ENCODE measurements at regions not wholly inside any gene's neighbourhood (a gene's known extent, or its start where the extent isn't known, plus 50 kb on each side); places are given as distances from the start of the nearest gene placed in this dataset.

DNA sequence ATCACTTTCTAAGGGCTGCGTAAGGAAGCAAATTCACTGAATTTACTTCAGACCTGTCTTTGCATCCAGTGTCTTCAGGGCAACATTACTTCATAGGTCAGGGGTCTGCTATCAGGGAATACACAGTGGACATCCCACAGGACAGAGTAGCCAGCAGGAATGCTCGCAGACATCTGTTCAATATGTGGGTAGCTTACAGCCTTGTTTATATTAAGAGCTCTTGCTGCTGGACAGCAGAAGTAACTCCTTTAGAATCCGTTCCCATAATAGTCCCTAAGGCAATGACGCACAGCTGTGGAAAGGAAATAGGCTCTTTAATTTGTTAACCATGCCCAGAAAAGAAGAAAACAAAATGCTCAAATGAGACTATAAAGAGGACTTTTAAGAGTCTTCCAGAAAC, 198.7 kb downstream of the MOXD1 start (continued):
- no peak for TF ChIP-seq YY1 (IDR thresholded peaks at IDR 0.05; ENCODE audit: extremely low read depth, insufficient replicate concordance, low read depth, low read length)
- TF ChIP-seq, protein P1, sequence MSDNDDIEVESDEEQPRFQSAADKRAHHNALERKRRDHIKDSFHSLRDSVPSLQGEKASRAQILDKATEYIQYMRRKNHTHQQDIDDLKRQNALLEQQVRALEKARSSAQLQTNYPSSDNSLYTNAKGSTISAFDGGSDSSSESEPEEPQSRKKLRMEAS (IDR thresholded peaks at IDR 0.05), result no peak
- TF ChIP-seq FOSL1 (IDR thresholded peaks at IDR 0.05; ENCODE audit: low read depth), result no peak
- TF ChIP-seq, protein P2, sequence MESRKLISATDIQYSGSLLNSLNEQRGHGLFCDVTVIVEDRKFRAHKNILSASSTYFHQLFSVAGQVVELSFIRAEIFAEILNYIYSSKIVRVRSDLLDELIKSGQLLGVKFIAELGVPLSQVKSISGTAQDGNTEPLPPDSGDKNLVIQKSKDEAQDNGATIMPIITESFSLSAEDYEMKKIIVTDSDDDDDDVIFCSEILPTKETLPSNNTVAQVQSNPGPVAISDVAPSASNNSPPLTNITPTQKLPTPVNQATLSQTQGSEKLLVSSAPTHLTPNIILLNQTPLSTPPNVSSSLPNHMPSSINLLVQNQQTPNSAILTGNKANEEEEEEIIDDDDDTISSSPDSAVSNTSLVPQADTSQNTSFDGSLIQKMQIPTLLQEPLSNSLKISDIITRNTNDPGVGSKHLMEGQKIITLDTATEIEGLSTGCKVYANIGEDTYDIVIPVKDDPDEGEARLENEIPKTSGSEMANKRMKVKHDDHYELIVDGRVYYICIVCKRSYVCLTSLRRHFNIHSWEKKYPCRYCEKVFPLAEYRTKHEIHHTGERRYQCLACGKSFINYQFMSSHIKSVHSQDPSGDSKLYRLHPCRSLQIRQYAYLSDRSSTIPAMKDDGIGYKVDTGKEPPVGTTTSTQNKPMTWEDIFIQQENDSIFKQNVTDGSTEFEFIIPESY (IDR thresholded peaks at IDR 0.05; ENCODE audit: extremely low read depth, insufficient replicate concordance, low read length), result no peak
- TF ChIP-seq CBX3 (IDR thresholded peaks at IDR 0.05; ENCODE audit: low read depth), result no peak
- TF ChIP-seq SP1 (IDR thresholded peaks at IDR 0.05; ENCODE audit: low read depth), result no peak
- no peak for TF ChIP-seq RAD21 (IDR thresholded peaks at IDR 0.05; ENCODE audit: low read depth)
- TF ChIP-seq, protein P3, sequence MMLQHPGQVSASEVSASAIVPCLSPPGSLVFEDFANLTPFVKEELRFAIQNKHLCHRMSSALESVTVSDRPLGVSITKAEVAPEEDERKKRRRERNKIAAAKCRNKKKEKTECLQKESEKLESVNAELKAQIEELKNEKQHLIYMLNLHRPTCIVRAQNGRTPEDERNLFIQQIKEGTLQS (IDR thresholded peaks at IDR 0.05), result no peak
- no peak for TF ChIP-seq EZH2phosphoT487 (IDR thresholded peaks at IDR 0.05; ENCODE audit: borderline replicate concordance)
- TF ChIP-seq POLR2A (IDR thresholded peaks at IDR 0.05; ENCODE audit: borderline replicate concordance, extremely low read depth, insufficient read depth, insufficient read length), result no peak

DNA sequence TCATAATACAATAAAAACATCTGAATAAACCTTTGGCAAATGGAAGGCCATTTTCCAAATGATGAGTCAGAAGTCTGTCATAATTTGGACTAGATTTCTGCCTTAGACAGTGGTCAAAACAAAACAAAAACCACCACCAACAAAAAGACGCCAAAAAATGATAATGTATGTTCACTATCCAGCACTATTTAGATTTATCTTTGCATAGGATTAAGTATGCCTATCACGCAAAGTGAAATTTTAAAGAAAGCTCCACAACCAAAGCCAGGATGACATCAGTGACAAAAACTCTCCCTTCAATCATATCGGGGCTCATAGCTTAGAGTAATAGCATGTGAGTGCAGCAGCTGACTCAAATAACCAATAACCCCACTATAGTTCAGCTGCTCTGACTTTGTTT, 201.9 kb downstream of the MOXD1 start:
- Histone ChIP-seq H2AFZ (ENCODE audit: low read depth, low read length, poor library complexity, severe bottlenecking) (no peak overlapping the region), H3K9me3 (ENCODE audit: control insufficient read depth in 1 of 2, insufficient read depth in 1 of 2, low read depth in 1 of 2, low read length in 2 of 2) (no peaks in the 10 kb centered on the region), H3K79me2 (ENCODE audit: insufficient read depth, low read length) (no peaks in the 10 kb centered on the region), H3K4me3 (replicated peaks in 1 of 2; ENCODE audit: low read depth in 1 of 2, low read length in 2 of 2) (no peak overlapping the region), H3K4me1 (ENCODE audit: control insufficient read depth in 1 of 2, insufficient read depth in 2 of 2, low read length in 2 of 2) (peaks cover 0 to 6% of the 10 kb centered on the region in 2 experiments; a peak in 2 of 4 replicates), H3K27ac (ENCODE audit: low read depth, low read length) (no peak overlapping the region), H4K20me1 (ENCODE audit: insufficient read depth) (no peaks in the 10 kb centered on the region), H3K9me2 (ENCODE audit: insufficient read depth) (no peaks in the 10 kb centered on the region), H3K36me3 (ENCODE audit: control insufficient read depth in 1 of 2, insufficient read depth in 2 of 2, low read length in 2 of 2) (no peaks in the 10 kb centered on the region), H3K4me2 (ENCODE audit: low read length) (no peak overlapping the region), H3K9ac (ENCODE audit: low read length) (no peak overlapping the region), H3K27me3 (ENCODE audit: insufficient read depth, low read length) (no peaks in the 10 kb centered on the region)
- TF ChIP-seq FOSL1 (IDR thresholded peaks at IDR 0.05; ENCODE audit: low read depth), result peak; percentile 40; the same call in 1 of the 2 replicates
- TF ChIP-seq TCF7L2 (IDR thresholded peaks at IDR 0.05; ENCODE audit: borderline replicate concordance, extremely low read depth, insufficient read depth, insufficient read length), result no peak
- TF ChIP-seq, protein P1 (IDR thresholded peaks at IDR 0.05), result no peak
- POLR2A ChIA-PET, result no interaction called here
- ATAC-seq (no peak), DNase-seq (ENCODE audit: low read depth, low spot score) (no peak)
- intact Hi-C loops (cut with micrococcal nuclease), result no loop called here
- BruUV-seq (replicated peaks), result no TSS peak
- CTCF ChIA-PET, result interaction anchor here (1.2 kb wide), 1 partner anchor 81 kb away, joined by 3 read pairs; no protein-coding TSS in a partner anchor
- RAD21 ChIA-PET (ENCODE audit: low non-redundant PET in 1 of 2, low total read pairs in 2 of 2, uncharacterized antibody in 2 of 2, unreplicated experiment in 2 of 2), result no interaction called here

Measured in HCT116 (cell line).